COLO829 (cell line): ENCODE measurements at regions not wholly inside any gene's neighbourhood (a gene's known extent, or its start where the extent isn't known, plus 50 kb on each side); places are given as distances from the start of the nearest gene placed in this dataset.

ENCODE experiments used
- DNase-seq: peaks from one replicate; pipeline ENCODE4 v3.0.0; 2012; ENCODE audit warnings: low spot score

DNA sequence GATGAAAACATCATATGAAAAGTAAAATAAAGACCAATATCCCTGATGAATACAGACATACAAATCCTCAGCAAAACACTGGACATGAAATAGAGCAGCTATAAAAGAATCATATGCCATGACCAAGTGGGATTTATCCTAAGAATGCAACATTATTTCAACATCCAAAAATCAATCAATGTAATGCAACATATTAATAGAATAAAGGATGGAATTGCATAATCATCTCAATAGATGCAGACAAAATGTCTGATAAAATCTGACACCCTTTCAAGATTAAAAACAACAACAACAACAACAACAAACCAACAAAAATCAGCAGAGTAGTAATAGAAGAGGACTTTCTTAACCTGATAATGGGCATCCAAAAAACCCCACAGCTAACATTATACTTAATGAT, 63.8 kb upstream of the IL1R1 start:
- no peak for DNase-seq

DNA sequence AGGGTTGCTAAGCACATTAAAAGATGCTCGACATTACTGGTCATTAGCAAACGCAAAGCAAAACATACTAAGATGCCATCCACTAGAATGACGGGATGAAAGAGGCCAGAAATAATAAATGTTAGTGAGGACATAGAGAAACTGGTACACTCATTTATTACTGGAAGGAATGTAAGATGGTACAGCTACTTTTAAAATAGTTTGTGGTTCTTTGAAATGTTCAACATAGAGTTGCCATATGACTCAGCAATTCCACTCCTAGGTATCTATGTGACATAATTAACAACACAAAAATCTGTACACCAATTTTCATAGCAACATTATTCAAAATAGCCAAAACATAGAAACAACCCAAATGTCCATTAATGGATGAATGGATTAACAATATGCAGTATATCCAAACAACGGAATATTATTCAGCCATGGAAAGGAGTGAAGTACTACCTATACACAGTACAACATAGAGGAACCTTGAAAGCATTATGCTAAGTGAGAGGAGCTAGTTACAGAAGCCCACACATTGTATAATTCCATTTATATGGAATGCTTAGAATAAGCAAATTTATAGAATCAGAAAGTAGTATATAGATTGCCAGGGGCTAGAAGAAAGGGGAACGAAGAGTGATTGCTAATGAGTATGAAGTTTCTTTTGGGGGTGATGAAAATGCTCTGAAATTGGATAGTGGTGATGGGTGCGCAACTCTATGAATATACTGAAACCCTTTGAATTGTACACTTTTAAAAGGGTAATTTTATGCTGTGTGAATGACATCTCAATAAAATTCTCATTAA, 61.9 kb upstream of the IL1R1 start:
- DNase-seq = no peak

DNA sequence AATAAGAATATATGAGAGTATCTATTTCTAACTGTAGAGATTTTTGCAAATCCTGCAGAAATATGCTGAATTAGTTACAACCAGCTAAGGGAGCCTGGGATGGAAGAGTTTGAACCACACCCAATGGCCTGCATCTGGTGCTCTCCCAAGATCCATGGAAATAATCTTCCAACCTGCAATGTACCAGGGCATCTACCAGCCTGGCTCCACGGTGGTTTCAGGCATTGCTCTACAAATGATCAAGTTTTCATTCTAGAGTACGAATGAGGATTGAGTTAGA, 61.4 kb upstream of the IL1R1 start:
- no peak for DNase-seq

DNA sequence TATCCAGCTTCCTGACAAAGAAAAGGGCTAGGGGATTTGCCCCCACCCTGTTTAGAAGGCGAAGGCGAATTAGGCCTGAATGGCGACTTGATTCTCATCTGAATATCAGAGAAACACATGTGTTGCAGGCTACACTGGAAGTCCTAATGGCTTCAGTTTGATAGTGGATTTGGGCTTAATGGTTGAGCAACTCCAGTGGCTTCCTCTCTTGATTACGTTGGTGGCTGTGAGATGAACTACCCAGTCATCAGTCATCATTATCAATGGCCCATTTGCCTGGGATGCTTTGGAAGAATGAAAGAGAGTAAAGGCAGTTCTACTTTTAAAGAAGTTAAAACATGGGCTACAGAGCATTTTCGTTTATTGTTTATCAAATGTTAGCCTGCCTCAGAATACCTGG, 60.9 kb upstream of the IL1R1 start:
- DNase-seq = no peak

DNA sequence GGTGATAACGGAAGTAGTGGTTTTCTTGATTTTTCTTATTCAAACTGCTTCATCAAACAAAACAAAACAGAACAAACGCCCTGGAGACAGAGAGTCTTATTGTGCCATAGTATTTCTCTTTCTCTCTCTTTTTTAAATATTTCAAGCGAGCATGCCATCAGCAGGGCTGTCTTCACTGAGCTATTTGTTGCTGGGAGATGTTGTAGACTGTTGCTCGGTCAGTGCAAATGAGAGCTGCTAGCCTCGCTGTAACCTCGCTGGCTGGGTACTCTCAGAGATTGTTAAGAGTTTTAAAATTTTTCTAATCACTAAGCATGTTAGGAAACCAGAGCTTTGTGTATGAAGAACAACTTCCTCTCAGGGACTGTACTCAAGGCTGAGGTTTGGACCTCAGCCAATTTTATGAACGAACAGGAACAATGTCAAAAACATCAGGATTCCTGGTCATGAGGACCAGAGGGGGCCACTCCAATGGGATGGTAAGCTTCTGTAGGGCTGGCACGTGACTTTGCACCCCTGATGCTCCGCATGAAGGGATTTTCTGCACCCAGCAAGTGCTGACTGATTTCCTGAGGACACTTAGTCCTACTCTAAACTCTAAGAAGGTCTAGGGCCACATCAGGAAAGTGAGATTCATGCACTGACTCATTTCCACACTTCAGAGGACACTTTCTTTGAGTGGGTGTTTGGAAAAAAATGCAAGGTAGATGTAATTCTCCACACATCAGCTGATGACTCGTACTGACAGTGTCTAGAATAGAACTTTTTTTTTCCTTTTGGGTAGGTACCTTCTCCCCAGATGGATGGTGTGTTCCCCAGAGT, 59.8 kb upstream of the IL1R1 start:
- DNase-seq = peak; percentile 32

DNA sequence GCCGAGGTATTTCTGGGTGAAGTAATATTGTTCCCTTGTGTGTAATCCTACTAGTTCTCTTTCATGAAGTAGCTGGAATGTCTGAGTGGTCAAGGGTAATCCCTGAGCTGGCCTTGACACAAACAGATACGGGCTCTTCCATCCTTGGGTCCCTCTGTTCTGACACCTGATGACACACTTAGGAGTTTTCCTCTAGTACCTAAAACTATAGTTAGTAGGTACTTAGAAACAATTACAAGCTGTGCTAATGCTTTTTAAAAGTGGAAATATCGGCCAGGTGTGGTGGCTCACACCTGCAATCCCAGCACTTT, 59.2 kb upstream of the IL1R1 start:
- DNase-seq = no peak

DNA sequence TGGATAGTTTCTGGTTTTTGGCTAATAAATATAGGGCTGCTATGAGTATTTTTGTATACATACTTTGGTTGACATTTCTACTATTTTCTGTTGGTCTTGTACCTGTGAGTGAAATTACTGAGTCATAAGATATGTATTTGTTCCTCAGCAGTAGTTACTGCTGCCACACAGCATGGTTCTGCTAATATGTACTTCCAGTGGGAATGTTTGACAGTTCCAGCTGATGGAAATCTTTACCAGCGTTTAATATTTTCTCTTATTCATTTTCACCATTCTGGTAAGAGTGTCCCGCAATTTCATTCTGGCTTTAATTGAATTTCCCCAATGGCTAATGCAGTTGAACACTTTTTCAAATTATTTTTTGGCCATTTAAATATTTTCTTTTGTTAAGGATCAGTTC, 57.9 kb upstream of the IL1R1 start:
- no peak for DNase-seq

DNA sequence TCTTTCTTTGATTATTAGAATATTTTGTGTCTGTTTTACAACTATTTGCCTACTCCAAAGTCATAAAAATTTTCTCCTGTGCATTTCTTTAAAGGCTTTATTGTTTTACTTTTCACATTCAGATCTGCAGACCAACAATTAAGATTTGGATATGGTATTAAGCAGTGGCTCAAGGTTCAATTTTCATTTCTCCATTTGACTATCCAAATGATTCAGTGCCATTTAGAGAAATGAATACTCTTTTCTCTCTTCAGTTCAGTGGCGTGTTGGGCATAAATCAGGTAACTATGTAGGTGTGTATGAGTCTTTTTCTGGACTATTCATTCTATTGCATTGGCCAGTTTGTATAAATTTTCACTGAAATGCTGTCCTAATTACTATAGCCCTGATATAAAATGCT, 57.3 kb upstream of the IL1R1 start:
- DNase-seq = no peak

DNA sequence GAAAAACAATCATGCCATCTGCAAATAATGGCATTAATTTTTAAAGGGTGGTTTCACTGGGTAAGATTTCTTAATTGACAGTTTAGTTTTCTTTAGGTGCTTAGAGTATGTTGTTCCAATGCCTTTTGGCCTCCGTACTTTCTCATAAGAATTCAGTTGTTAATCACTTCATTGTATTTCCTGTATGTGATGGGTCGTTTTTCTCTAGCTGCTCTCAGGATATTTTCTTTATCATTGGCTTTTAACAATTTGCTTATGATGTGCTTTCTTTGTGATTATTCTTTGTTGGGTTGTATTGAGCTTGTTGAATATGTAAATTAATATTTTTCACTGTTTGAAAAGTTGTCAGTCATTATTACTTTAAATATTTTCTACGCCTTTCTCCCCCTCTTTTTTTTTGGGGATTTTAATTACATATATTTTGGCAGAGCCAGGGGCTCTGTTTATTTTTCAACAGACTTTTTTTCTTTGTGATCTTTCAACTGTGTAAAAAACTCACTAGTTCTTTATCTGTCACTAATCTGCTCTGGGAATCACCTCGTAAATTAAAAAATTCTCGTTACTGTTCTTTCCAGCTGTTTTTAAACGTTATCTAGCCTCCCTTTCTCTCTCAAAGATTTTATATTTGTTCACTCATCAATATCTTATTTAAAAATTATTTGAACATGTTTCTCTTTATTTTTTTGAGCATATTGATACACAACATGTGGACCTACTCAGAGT, 56.2 kb upstream of the IL1R1 start:
- DNase-seq = no peak

DNA sequence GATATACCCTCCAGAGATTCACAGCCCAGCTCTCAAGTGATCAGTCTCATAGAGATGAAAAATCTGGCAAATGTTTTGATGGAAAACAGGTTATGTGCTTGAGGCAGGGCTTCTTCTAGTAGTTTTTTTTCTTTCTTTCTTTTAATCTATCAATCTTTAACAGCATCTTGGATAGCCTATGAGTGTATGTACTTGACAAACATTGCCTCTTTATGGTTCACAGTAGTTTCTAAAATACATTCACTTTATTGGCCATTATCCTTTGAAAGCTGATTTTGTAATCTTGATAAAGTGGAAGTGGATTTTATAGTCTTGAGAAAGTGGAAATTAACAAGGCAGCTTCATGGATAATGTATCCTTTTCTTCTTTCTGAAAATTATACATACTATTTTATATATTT, 51.4 kb upstream of the IL1R1 start:
- DNase-seq = no peak

DNA sequence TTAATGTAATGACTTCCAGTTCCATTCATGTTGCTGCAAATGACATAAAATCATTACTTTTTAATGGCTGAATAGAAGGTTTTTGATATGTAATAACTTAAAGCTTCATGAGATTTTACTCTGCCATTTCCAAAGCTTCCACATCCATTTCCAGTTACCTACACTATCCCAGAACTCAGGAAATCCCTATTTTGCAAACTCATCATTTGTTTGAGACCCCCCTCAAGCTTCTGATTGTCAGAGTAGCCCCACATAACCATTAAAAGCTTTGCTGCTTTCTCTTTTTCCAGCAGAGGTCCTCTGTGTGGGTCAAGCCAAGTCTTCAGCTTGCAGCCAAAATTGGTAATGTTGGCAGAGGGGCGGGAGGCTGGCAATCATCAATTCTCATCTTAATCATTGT, 50.6 kb upstream of the IL1R1 start:
- no peak for DNase-seq

DNA sequence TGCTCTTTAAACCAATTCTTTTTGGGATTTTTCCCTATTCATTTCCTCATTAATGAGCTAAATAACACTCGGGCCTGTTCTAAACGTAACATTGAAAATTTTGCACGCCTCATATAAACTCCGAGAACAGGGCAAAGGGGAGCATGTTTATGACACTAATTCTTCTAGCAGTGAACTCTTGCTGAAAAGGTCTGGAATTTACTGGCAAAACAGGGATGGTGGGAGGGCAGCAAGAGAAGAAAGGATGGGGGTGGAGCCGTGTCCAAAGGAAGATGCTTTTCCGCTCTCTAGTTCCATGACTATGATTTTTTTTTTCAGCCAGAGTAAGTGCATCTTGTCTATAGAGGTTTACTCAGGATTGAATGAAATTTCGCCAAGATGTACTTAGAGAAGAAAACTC, 50.0 kb upstream of the IL1R1 start:
- no peak for DNase-seq
